Nephron progenitor cell (in vitro differentiated cells): ENCODE measurements at regions not wholly inside any gene's neighbourhood (a gene's known extent, or its start where the extent isn't known, plus 50 kb on each side); places are given as distances from the start of the nearest gene placed in this dataset.

Experiments used
- DNase-seq: peaks from one replicate; pipeline ENCODE4 v3.0.0; 2021
- H3K27ac Mint-ChIP-seq: 2 replicates; pipeline ENCODE4 v1.8.0; 2021; ENCODE audit warnings: mild to moderate bottlenecking, moderate library complexity, mixed read lengths
- H3K27me3 Mint-ChIP-seq: 2 replicates; pipeline ENCODE4 v1.8.0; 2021; ENCODE audit warnings: mild to moderate bottlenecking, low read depth, mixed read lengths; ENCODE audit not compliant: poor library complexity
- H3K36me3 Mint-ChIP-seq: 2 replicates; pipeline ENCODE4 v1.8.0; 2021; ENCODE audit warnings: low read depth, mixed read lengths
- H3K4me1 Mint-ChIP-seq: 2 replicates; pipeline ENCODE4 v1.8.0; 2021; ENCODE audit warnings: mixed read lengths
- H3K4me3 Mint-ChIP-seq: 2 replicates; pipeline ENCODE4 v1.8.0; 2021; ENCODE audit warnings: mild to moderate bottlenecking, moderate library complexity, mixed read lengths
- H3K9me3 Mint-ChIP-seq: 2 replicates; pipeline ENCODE4 v1.8.0; 2021; ENCODE audit warnings: mild to moderate bottlenecking, moderate library complexity, mixed read lengths
- CTCF ChIP-seq: fragments of 200-600 bp; sonication (generic); IDR thresholded peaks from 2 replicates; pipeline ENCODE4 v1.5.0; 2021; ENCODE audit warnings: antibody characterized with exemption

GRCh38 chr11:119908573-119908904, 179.5 kb upstream of the NECTIN1 start:
- Mint-ChIP-seq H3K4me1 (peaks cover 56% of the 10 kb centered on the region), H3K27ac (peak overlapping the region; percentile 73), H3K9me3 (no peaks in the 10 kb centered on the region), H3K4me3 (no peak overlapping the region), H3K27me3 (peaks cover 12% of the 10 kb centered on the region), H3K36me3 (no peaks in the 10 kb centered on the region)
- no peak for TF ChIP-seq CTCF
- no peak for DNase-seq

GRCh38 chr11:119907878-119908572, 179.0 kb upstream of the NECTIN1 start:
- H3K36me3 Mint-ChIP-seq = no peaks in the 10 kb centered on the region
- no peaks in the 10 kb centered on the region for H3K9me3 Mint-ChIP-seq
- H3K27ac Mint-ChIP-seq = peak overlapping the region; percentile 73
- no peak for DNase-seq
- peaks cover 12% of the 10 kb centered on the region for H3K27me3 Mint-ChIP-seq
- TF ChIP-seq CTCF = no peak
- no peak overlapping the region for H3K4me3 Mint-ChIP-seq
- H3K4me1 Mint-ChIP-seq = peaks cover 61% of the 10 kb centered on the region

GRCh38 chr11:119907122-119907851, 178.3 kb upstream of the NECTIN1 start:
- no peak overlapping the region for H3K27ac Mint-ChIP-seq
- DNase-seq = no peak
- H3K4me3 Mint-ChIP-seq = no peak overlapping the region
- no peaks in the 10 kb centered on the region for H3K36me3 Mint-ChIP-seq
- peaks cover 68% of the 10 kb centered on the region for H3K4me1 Mint-ChIP-seq
- peaks cover 12% of the 10 kb centered on the region for H3K27me3 Mint-ChIP-seq
- no peak for TF ChIP-seq CTCF
- H3K9me3 Mint-ChIP-seq = no peaks in the 10 kb centered on the region

- no peak for TF ChIP-seq CTCF
- no peaks in the 10 kb centered on the region for H3K36me3 Mint-ChIP-seq
- DNase-seq = no peak
- peaks cover 68% of the 10 kb centered on the region for H3K4me1 Mint-ChIP-seq
- peaks cover 12% of the 10 kb centered on the region for H3K27me3 Mint-ChIP-seq
- H3K27ac Mint-ChIP-seq = no peak overlapping the region
- H3K9me3 Mint-ChIP-seq = no peaks in the 10 kb centered on the region
- H3K4me3 Mint-ChIP-seq = no peak overlapping the region
These were observed 177.4 kb upstream of the NECTIN1 start for GRCh38 chr11:119906376-119906775.

- Mint-ChIP-seq H3K27ac (no peak overlapping the region), H3K4me3 (no peak overlapping the region), H3K36me3 (no peaks in the 10 kb centered on the region), H3K27me3 (peaks cover 12% of the 10 kb centered on the region), H3K9me3 (no peaks in the 10 kb centered on the region), H3K4me1 (peaks cover 73% of the 10 kb centered on the region)
- no peak for TF ChIP-seq CTCF
- DNase-seq = no peak
These were observed 176.2 kb upstream of the NECTIN1 start for GRCh38 chr11:119905162-119905561.
